ENCODE measurements at regions not wholly inside any gene's neighbourhood (a gene's known extent, or its start where the extent isn't known, plus 50 kb on each side); places are given as distances from the start of the nearest gene placed in this dataset.

- TF ChIP-seq POLR2AphosphoS5 (IDR thresholded peaks at IDR 0.05; ENCODE audit: low read depth, low read length) (no peak), POLR2A (IDR thresholded peaks at IDR 0.05; ENCODE audit: low read depth, low read length) (no peak), TAF1 (IDR thresholded peaks at IDR 0.05; ENCODE audit: low read depth, low read length) (no peak), SPI1 (IDR thresholded peaks at IDR 0.05; ENCODE audit: low read depth, low read length) (no peak)
Observed at GRCh38 chr9:73029346-73029745, 76.5 kb upstream of the ALDH1A1 start.
